ENCODE measurements at regions not wholly inside any gene's neighbourhood (a gene's known extent, or its start where the extent isn't known, plus 50 kb on each side); places are given as distances from the start of the nearest gene placed in this dataset.

DNA sequence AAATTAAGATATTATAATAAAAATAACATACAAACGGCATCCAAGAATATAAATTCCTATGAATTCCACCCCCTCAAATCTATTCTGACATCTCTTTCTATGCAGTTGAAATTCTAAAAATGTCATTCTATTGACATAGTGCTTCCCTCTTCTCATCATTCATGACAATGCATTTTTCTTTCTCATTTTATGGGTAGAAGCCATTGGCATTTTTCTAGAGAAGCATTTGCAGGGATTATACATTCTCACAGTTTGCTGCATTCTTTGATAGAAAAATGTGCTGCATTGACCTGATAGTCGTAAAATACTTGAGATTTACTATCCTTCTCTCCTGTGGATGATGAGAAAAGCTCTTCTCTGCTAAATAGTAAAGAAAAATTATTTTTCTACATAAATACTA lies 760.9 kb upstream of the ACO1 start:
- TF ChIP-seq POLR2A (IDR thresholded peaks at IDR 0.05; ENCODE audit: control extremely low read depth in 1 of 2, low read depth in 2 of 2, low read length in 2 of 2) (no peak), BRCA1 (IDR thresholded peaks at IDR 0.05; ENCODE audit: low read depth, low read length) (no peak)
